Uterus (tissue), 3 donors: ENCODE measurements at regions not wholly inside any gene's neighbourhood (a gene's known extent, or its start where the extent isn't known, plus 50 kb on each side); places are given as distances from the start of the nearest gene placed in this dataset.
"Not testable (repeated sequence)": the region's sequence is repeated elsewhere in the genome, so short reads cannot be mapped to it uniquely, and the experiment has no call there.

Source experiments
- DNase-seq, 2 donors: peaks; one replicate each; pipeline ENCODE4 v3.0.0-alpha.2; 2019 to 2020
- H3K27ac ChIP-seq, 2 donors: fragments of 200-600 bp; sonication (generic); 1 replicate in 1 of 2; 2 replicates in 1 of 2; pipeline ENCODE4 v1.5.1; 2016 to 2018
- H3K27me3 ChIP-seq, 2 donors: fragments of 200-600 bp; sonication (generic); one replicate each; pipeline ENCODE4 v1.5.1; 2018 to 2019; ENCODE audit warnings: control low read depth in 1 of 2
- H3K36me3 ChIP-seq, 2 donors: fragments of 200-600 bp; sonication (generic); one replicate each; pipeline ENCODE4 v1.5.1; 2019; ENCODE audit warnings: control low read depth in 1 of 2
- H3K4me1 ChIP-seq, 2 donors: fragments of 200-600 bp; sonication (generic); one replicate each; pipeline ENCODE4 v1.5.1; 2018 to 2019; ENCODE audit warnings: control low read depth in 1 of 2
- H3K4me3 ChIP-seq, 2 donors: fragments of 200-600 bp; sonication (generic); 1 replicate in 1 of 2; 2 replicates in 1 of 2; pipeline ENCODE4 v1.5.1; 2018 to 2019; ENCODE audit warnings: mild to moderate bottlenecking in 1 of 2
- H3K9me3 ChIP-seq, 2 donors: fragments of 200-600 bp; sonication (generic); one replicate each; pipeline ENCODE4 v1.5.1; 2019; ENCODE audit warnings: control low read depth in 1 of 2
- CTCF ChIP-seq, 4 experiments: fragments of 200-600 bp in 2 of 4; fragments of 450-650 bp in 2 of 4; sonication (generic) in 2 of 4; IDR thresholded peaks; one replicate each; pipeline ENCODE4 v1.5.1; 2016 to 2019; ENCODE audit warnings: antibody characterized with exemption in 4 of 4, mild to moderate bottlenecking in 2 of 4, moderate library complexity in 1 of 4
- POLR2A ChIP-seq, 2 donors: fragments of 450-650 bp; IDR thresholded peaks; one replicate each; pipeline ENCODE4 v1.6.1; 2016; ENCODE audit warnings: antibody characterized with exemption in 2 of 2, mild to moderate bottlenecking in 1 of 2, moderate library complexity in 1 of 2
- intact Hi-C: fragments of 100-400 bp; cut with DNase I; formaldehyde crosslinking; loops from one replicate; pipeline ENCODE4 v1.15.1; 2023; ENCODE audit warnings: low total_unique reads
- donor health status: DM: yes; HTN: yes; CAD: no.

GRCh38 chr13:74264333-74264732 is 130.1 kb upstream of the KLF12 start:
- no peak for DNase-seq
- Histone ChIP-seq H3K27ac (no peak overlapping the region), H3K4me1 (no peaks in the 10 kb centered on the region), H3K27me3 (no peaks in the 10 kb centered on the region), H3K9me3 (no peaks in the 10 kb centered on the region), H3K4me3 (no peak overlapping the region), H3K36me3 (no peaks in the 10 kb centered on the region)
- TF ChIP-seq POLR2A (IDR thresholded peaks at IDR 0.05) (no peak), CTCF (IDR thresholded peaks at IDR 0.05) (no peak)
- intact Hi-C loops, result no loop called here

- H3K27ac ChIP-seq, H3K9me3 ChIP-seq, H3K4me1 ChIP-seq, H3K27me3 ChIP-seq, DNase-seq, intact Hi-C loops, H3K36me3 ChIP-seq, H3K4me3 ChIP-seq: not testable (repeated sequence)
These were observed 126.2 kb upstream of the KLF12 start for GRCh38 chr13:74260420-74260819.

DNA sequence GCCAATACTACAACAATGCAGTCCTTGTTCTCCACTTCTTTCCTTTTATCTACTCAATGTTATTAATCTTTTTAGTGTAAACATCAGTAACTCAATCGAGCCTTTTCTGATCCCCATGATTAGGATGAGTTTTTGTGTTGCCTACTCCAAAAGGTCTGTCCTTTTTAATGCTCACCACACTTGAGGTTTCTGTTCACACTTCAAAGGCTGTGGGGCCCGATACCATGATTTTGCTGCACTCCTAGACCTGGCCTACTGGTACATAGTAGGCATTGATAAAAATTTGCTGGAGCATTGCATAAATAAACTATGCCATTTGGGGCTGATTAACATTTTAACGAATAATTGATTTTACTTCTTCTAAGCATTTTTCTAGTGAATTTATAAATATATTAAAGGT is 125.4 kb upstream of the KLF12 start:
- H3K4me3 ChIP-seq, result no peak overlapping the region
- TF ChIP-seq CTCF (IDR thresholded peaks at IDR 0.05) (no peak), POLR2A (IDR thresholded peaks at IDR 0.05) (no peak)
- DNase-seq, result no peak
- H3K27ac ChIP-seq, result no peak overlapping the region
- H3K9me3 ChIP-seq, result no peaks in the 10 kb centered on the region
- no peaks in the 10 kb centered on the region for H3K27me3 ChIP-seq
- H3K4me1 ChIP-seq, result no peaks in the 10 kb centered on the region
- H3K36me3 ChIP-seq, result no peaks in the 10 kb centered on the region
- intact Hi-C loops, result no loop called here

DNA sequence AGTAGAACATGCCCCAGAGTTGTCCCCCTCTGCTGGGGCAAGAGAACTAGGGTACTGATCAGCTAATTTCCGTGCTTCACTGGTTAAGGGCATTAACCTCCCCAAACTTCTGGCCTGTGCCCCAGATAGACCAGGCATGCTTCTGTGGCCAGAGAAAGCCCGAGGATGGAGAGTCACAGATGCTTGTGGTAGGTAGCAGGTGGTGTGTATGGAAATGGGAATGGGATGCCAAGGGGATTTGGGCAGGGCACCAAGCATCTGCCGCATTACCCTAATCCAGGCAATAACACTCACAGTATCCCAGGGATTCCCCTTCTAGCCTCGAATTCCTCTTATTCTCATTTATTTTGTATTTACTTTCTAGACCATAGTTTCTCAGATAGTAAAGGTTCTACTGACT is 124.8 kb upstream of the KLF12 start:
- intact Hi-C loops, result no loop called here
- H3K4me3 ChIP-seq, result no peak overlapping the region
- H3K4me1 ChIP-seq, result no peaks in the 10 kb centered on the region
- no peak for TF ChIP-seq POLR2A (IDR thresholded peaks at IDR 0.05)
- no peak for TF ChIP-seq CTCF (IDR thresholded peaks at IDR 0.05)
- DNase-seq, result no peak
- H3K9me3 ChIP-seq, result no peaks in the 10 kb centered on the region
- no peaks in the 10 kb centered on the region for H3K27me3 ChIP-seq
- no peak overlapping the region for H3K27ac ChIP-seq
- H3K36me3 ChIP-seq, result no peaks in the 10 kb centered on the region

DNA sequence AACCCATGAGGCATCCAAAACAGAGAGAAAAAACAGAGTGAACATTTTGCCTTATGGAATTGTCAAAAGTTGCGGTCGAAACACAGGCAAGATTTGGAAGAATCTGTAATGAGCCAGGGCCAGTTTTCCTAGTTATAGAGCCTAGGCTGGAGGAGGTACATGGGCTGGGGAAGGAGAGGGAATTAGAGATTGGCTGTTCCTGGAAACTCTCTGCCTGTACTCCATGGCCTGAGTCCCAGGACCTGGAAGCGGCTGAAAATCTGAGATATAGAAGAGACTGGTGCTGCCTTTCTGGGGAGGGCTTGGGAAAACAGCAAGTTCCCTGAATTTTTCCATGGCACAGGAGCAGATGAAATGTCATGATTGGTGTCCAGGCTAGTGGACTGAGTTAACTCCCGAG is 122.8 kb upstream of the KLF12 start:
- DNase-seq, result no peak
- no peak for TF ChIP-seq POLR2A (IDR thresholded peaks at IDR 0.05)
- no peak for TF ChIP-seq CTCF (IDR thresholded peaks at IDR 0.05)

GRCh38 chr13:74253161-74253560 is 119.0 kb upstream of the KLF12 start:
- Histone ChIP-seq H3K4me1 (no peaks in the 10 kb centered on the region), H3K4me3 (no peak overlapping the region), H3K27me3 (no peaks in the 10 kb centered on the region), H3K9me3 (no peaks in the 10 kb centered on the region), H3K36me3 (no peaks in the 10 kb centered on the region), H3K27ac (no peak overlapping the region)
- TF ChIP-seq POLR2A (IDR thresholded peaks at IDR 0.05), result no peak
- no peak for DNase-seq
- intact Hi-C loops, result no loop called here

More for the DNA sequence above, 122.8 kb upstream of the KLF12 start:
- Histone ChIP-seq H3K27ac (no peak overlapping the region), H3K27me3 (no peaks in the 10 kb centered on the region), H3K4me3 (no peak overlapping the region), H3K4me1 (no peaks in the 10 kb centered on the region), H3K9me3 (no peaks in the 10 kb centered on the region), H3K36me3 (no peaks in the 10 kb centered on the region)
- intact Hi-C loops, result no loop called here
